ENCODE measurements at regions not wholly inside any gene's neighbourhood (a gene's known extent, or its start where the extent isn't known, plus 50 kb on each side); places are given as distances from the start of the nearest gene placed in this dataset.

DNA sequence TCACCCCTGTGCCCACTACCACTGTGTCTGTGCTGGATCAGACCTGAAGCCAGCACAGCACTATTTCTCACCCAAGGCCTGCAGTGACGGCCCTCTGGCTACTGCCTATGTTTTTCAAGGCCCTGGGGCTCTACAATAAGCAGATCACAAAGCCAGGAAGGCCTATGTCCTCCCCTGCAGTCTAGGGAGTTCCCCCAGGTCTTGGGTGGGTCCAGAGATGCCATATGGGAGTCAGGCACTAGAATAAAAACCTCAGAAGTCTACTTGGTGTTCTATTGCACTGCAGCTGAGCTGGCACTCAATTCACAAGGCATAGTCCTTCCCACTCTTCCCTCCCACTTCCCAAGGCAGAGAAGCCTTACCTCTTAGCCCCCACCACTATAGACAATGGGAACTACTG lies 107.1 kb downstream of the FBXO4 start:
- H3K4me3 ChIP-seq (ENCODE audit: low read depth, poor library complexity, severe bottlenecking), result no peak overlapping the region
- intact Hi-C loops (cut with DNase I; ENCODE audit: low total_unique reads), result no loop called here
- no peak for DNase-seq (ENCODE audit: low spot score in 2 of 2)
- TF ChIP-seq, protein P1, sequence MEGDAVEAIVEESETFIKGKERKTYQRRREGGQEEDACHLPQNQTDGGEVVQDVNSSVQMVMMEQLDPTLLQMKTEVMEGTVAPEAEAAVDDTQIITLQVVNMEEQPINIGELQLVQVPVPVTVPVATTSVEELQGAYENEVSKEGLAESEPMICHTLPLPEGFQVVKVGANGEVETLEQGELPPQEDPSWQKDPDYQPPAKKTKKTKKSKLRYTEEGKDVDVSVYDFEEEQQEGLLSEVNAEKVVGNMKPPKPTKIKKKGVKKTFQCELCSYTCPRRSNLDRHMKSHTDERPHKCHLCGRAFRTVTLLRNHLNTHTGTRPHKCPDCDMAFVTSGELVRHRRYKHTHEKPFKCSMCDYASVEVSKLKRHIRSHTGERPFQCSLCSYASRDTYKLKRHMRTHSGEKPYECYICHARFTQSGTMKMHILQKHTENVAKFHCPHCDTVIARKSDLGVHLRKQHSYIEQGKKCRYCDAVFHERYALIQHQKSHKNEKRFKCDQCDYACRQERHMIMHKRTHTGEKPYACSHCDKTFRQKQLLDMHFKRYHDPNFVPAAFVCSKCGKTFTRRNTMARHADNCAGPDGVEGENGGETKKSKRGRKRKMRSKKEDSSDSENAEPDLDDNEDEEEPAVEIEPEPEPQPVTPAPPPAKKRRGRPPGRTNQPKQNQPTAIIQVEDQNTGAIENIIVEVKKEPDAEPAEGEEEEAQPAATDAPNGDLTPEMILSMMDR (IDR thresholded peaks at IDR 0.05), result no peak
- TF ChIP-seq POLR2A (IDR thresholded peaks at IDR 0.05), result no peak
- WGBS, 2 donors, result 43 to 63% methylated on average over 1 of the region's 1 CpG

DNA sequence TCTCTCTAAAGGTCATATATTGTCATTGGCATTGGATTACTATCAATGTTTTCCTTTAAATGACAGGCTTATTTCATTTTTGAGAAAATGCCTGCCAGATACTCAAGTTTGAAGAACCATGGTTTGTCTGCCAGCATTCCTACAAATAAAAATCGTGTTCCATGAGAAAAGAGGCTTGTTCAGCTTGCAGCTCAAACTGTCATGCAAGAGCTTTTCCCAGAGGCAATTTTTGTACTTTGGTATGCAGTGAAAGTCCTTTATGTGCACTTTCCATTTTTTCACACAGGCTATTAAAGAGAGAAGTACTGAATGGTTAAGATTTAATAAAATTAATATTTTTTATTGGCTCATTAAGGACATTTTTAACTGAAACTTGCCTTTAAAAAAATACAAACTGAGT lies 110.4 kb downstream of the FBXO4 start:
- no peak overlapping the region for H3K4me3 ChIP-seq (ENCODE audit: low read depth, poor library complexity, severe bottlenecking)
- intact Hi-C loops (cut with DNase I; ENCODE audit: low total_unique reads), result no loop called here
- DNase-seq (ENCODE audit: low spot score in 2 of 2), result no peak
- no peak for TF ChIP-seq POLR2A (IDR thresholded peaks at IDR 0.05)
- TF ChIP-seq, protein P1 (IDR thresholded peaks at IDR 0.05), result no peak
- 5 to 15% methylated on average over 1 of the region's 1 CpG for WGBS, 2 donors

DNA sequence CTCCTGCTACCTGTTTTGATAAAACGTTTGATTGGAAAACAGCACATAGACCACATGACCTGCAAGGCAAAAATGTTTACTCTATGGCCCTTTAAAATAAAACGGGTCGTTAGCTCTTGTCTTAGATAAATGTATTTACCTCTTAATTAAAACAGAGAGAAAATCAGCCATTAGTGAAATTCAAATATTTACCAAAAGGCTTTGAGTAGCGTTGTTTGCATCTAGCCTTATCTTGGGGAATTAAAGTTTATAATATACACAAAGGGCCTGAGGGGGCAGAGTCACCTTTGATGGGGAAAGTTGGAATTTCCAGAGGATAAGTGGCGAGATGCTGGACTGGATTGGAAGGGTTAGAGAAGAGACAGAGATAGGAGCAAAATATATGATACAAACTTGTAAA lies 111.3 kb downstream of the FBXO4 start:
- no peak for DNase-seq (ENCODE audit: low spot score in 2 of 2)
- H3K4me3 ChIP-seq (ENCODE audit: low read depth, poor library complexity, severe bottlenecking), result no peak overlapping the region
- TF ChIP-seq POLR2A (IDR thresholded peaks at IDR 0.05), result no peak
- TF ChIP-seq, protein P1 (IDR thresholded peaks at IDR 0.05), result no peak
- intact Hi-C loops (cut with DNase I; ENCODE audit: low total_unique reads), result no loop called here
- WGBS, 2 donors, result 60 to 67% methylated on average over 5 of the region's 5 CpGs

DNA sequence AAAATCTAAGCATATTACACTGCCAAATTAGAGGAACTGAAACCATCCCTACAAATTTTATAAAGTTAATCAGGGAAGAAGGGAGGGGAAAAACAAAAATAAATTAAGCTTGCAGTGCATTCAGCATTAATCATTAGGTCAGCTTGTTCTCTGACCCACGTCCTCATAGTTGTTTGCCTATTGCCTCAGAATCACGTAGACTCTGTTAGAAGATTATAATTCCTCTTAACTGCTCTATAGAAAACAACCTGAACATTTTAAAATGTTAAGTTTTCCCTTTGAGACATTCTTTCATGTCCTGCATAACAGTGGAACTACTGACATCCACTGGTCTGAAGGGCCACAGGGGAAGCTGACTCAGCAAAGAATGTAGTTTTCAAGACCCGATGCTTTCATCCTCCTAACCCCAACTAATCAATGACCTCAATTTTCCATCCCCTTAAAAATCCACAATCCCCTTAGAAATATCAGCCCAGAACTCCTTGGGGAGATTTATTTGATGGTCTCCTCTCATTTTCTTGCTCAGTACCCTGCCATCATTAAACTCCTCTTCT lies 112.4 kb downstream of the FBXO4 start:
- intact Hi-C loops (cut with DNase I; ENCODE audit: low total_unique reads), result no loop called here
- 74% methylated on average over 3 of the region's 3 CpGs for WGBS, 2 donors
- no peak for DNase-seq (ENCODE audit: low spot score in 2 of 2)

DNA sequence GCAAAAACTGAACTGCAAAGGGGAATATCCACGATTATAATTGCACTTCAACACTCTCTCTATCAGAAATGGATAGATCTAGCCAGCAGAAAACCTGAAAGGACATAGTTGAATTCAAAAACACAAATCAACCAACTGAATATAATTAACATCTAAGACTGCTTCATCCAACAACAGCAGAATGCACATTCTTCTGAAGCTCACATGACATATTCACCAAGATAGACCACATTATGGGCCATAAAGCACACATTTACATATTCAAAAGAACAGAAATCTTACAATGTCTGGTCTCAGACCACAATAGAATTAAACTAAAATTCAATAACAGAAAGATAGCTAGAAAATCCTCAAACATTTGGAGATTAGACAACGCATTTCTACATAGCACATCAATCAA lies 118.3 kb downstream of the FBXO4 start:
- WGBS, 2 donors, result 91% methylated on average over 2 of the region's 2 CpGs
- TF ChIP-seq, protein P1 (IDR thresholded peaks at IDR 0.05), result no peak
- TF ChIP-seq POLR2A (IDR thresholded peaks at IDR 0.05), result no peak
- intact Hi-C loops (cut with DNase I; ENCODE audit: low total_unique reads), result no loop called here
- H3K4me3 ChIP-seq (ENCODE audit: low read depth, poor library complexity, severe bottlenecking), result no peak overlapping the region
- no peak for DNase-seq (ENCODE audit: low spot score in 2 of 2)

More for the DNA sequence above, 112.4 kb downstream of the FBXO4 start:
- H3K4me3 ChIP-seq (ENCODE audit: low read depth, poor library complexity, severe bottlenecking), result no peak overlapping the region
- TF ChIP-seq POLR2A (IDR thresholded peaks at IDR 0.05), result no peak
- TF ChIP-seq, protein P1 (IDR thresholded peaks at IDR 0.05), result no peak

DNA sequence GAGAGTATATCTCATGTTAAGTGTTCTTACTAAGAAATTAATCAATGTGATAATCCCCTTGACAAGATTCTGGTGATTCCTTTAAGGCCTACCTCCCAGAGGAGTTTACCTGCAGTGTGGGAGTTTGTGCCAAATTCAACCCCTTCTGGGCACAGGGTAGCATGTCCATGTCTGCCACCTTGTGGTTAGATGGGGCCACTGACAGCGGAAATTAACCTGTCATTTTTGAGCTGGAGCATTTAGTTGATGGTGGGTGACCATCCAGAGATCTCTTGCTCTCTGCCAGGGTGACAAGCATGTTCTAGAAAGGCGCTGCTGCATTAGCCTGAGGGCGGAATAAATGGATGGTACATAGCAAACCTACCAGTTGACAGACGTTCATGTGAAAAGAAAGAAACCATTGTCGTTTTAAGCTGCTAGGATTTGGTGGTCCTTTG lies 132.2 kb downstream of the FBXO4 start:
- no peak for TF ChIP-seq POLR2A (IDR thresholded peaks at IDR 0.05)
- TF ChIP-seq, protein P1 (IDR thresholded peaks at IDR 0.05), result no peak
- H3K4me3 ChIP-seq (ENCODE audit: low read depth, poor library complexity, severe bottlenecking), result no peak overlapping the region
- intact Hi-C loops (cut with DNase I; ENCODE audit: low total_unique reads), result no loop called here
- peak; percentile 25 to 79 for DNase-seq (ENCODE audit: low spot score in 2 of 2)
- WGBS, 2 donors, result 32 to 49% methylated on average over 5 of the region's 5 CpGs
